DND-41 (cell line): ENCODE measurements at regions not wholly inside any gene's neighbourhood (a gene's known extent, or its start where the extent isn't known, plus 50 kb on each side); places are given as distances from the start of the nearest gene placed in this dataset.

Source experiments
- ATAC-seq: fragments of 200-7000 bp; cut with Tn5 transposase; 3 replicates; pipeline ENCODE4 v1.9.1; 2021; ENCODE audit warnings: low read depth; ENCODE audit not compliant: insufficient read depth
- DNase-seq: peaks from one replicate; pipeline ENCODE4 v3.0.0-alpha.2; 2020
- H2AFZ ChIP-seq: 2 replicates; pipeline ENCODE4 v1.6.0; 2012; ENCODE audit warnings: low read depth, low read length
- H3K27ac ChIP-seq: 2 replicates; pipeline ENCODE4 v1.5.1; 2012; ENCODE audit warnings: low read length, inconsistent platforms
- H3K27me3 ChIP-seq: fragments of 200-600 bp; sonication (generic); 2 replicates; pipeline ENCODE4 v1.6.0; 2012; ENCODE audit warnings: low read length, mild to moderate bottlenecking, inconsistent platforms; ENCODE audit not compliant: insufficient read depth, poor library complexity
- H3K36me3 ChIP-seq: 2 replicates; pipeline ENCODE4 v1.5.1; 2012; ENCODE audit warnings: low read length, inconsistent platforms; ENCODE audit not compliant: insufficient read depth
- H3K4me1 ChIP-seq: 2 replicates; pipeline ENCODE4 v1.5.1; 2012; ENCODE audit warnings: mild to moderate bottlenecking, low read length; ENCODE audit not compliant: insufficient read depth
- H3K4me2 ChIP-seq: 2 replicates; pipeline ENCODE4 v1.6.0; 2012; ENCODE audit warnings: mild to moderate bottlenecking, moderate library complexity, low read length, inconsistent platforms; ENCODE audit not compliant: insufficient read depth
- H3K4me3 ChIP-seq, 2 experiments: fragments of 200-600 bp in 1 of 2; shearing (Covaris generic) in 1 of 2; 2 replicates each; pipeline ENCODE4 v1.5.1; 2012 to 2016; ENCODE audit warnings: inconsistent platforms in 2 of 2, low read length in 2 of 2, mild to moderate bottlenecking in 2 of 2, low read depth in 1 of 2, moderate library complexity in 1 of 2
- H3K79me2 ChIP-seq: 2 replicates; pipeline ENCODE4 v1.6.0; 2012; ENCODE audit warnings: low read length, inconsistent platforms; ENCODE audit not compliant: insufficient read depth
- H3K9ac ChIP-seq: 2 replicates; pipeline ENCODE4 v1.6.0; 2012; ENCODE audit warnings: low read depth, mild to moderate bottlenecking, inconsistent platforms, low read length, moderate library complexity
- H3K9me3 ChIP-seq: 2 replicates; pipeline ENCODE4 v1.5.1; 2012; ENCODE audit warnings: low read length, moderate library complexity, mild to moderate bottlenecking, inconsistent platforms; ENCODE audit not compliant: insufficient read depth, severe bottlenecking
- H4K20me1 ChIP-seq: 2 replicates; pipeline ENCODE4 v1.6.0; 2012; ENCODE audit warnings: low read length; ENCODE audit not compliant: insufficient read depth
- EZH2 ChIP-seq: IDR thresholded peaks from 3 replicates; pipeline ENCODE4 v1.6.1; 2012; ENCODE audit warnings: borderline replicate concordance, low read depth, mild to moderate bottlenecking, moderate library complexity, low read length, inconsistent platforms; ENCODE audit not compliant: severe bottlenecking
- TF ChIP-seq, protein P1 (sequence below): IDR thresholded peaks from 2 replicates; pipeline ENCODE4 v1.5.1; 2012; ENCODE audit warnings: borderline replicate concordance, low read length, moderate library complexity, mild to moderate bottlenecking; ENCODE audit not compliant: poor library complexity, severe bottlenecking; ENCODE audit errors: extremely low read depth

DNA sequence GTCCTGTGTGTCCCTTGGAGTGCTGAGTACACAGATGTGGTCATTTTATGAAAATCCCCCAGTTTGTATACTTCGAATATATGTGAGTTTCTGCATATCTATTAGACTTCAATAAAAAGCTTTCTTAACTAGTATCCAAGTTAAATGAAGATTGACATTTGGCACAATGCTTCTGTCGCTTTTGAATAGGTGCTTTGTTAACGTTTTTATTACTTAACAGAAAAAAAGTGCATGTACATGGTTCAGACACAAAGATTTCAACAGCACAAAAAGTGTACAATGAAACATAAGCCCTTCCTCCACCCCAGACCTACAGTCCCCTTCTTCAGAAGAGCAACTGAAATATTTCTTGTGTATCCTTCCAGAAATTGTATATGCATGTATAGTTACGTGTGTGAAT lies 427.4 kb upstream of the PROK2 start:
- Histone ChIP-seq H3K4me3 (no peak overlapping the region), H3K4me2 (no peak overlapping the region), H3K4me1 (no peaks in the 10 kb centered on the region), H2AFZ (no peak overlapping the region), H3K27ac (no peak overlapping the region), H3K79me2 (no peaks in the 10 kb centered on the region), H3K9ac (no peak overlapping the region), H3K9me3 (no peaks in the 10 kb centered on the region), H3K27me3 (no peaks in the 10 kb centered on the region), H3K36me3 (no peaks in the 10 kb centered on the region), H4K20me1 (no peaks in the 10 kb centered on the region)
- TF ChIP-seq EZH2: no peak
- TF ChIP-seq, protein P1, sequence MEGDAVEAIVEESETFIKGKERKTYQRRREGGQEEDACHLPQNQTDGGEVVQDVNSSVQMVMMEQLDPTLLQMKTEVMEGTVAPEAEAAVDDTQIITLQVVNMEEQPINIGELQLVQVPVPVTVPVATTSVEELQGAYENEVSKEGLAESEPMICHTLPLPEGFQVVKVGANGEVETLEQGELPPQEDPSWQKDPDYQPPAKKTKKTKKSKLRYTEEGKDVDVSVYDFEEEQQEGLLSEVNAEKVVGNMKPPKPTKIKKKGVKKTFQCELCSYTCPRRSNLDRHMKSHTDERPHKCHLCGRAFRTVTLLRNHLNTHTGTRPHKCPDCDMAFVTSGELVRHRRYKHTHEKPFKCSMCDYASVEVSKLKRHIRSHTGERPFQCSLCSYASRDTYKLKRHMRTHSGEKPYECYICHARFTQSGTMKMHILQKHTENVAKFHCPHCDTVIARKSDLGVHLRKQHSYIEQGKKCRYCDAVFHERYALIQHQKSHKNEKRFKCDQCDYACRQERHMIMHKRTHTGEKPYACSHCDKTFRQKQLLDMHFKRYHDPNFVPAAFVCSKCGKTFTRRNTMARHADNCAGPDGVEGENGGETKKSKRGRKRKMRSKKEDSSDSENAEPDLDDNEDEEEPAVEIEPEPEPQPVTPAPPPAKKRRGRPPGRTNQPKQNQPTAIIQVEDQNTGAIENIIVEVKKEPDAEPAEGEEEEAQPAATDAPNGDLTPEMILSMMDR: no peak
- no peak for ATAC-seq
- DNase-seq: no peak

DNA sequence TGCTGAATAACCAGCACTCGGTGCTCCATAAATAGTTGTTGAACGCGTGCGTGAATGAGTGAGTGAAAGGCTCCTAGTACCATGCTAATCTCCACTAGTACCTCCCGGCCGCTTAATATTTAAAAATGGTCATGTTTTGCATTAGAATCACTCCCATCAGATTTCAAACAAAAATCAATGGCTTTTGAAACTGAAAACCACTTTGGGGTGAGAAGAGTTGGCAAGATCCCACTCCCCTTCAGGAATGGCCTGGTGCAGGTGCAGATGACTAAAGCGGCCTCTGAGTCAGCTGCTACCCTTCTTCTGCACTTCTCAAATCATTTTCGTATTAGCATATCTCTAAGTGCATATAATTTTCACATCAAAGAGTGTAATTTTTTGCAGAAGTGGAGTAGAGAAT lies 425.3 kb upstream of the PROK2 start:
- Histone ChIP-seq H3K4me2 (no peak overlapping the region), H3K9ac (no peak overlapping the region)

DNA sequence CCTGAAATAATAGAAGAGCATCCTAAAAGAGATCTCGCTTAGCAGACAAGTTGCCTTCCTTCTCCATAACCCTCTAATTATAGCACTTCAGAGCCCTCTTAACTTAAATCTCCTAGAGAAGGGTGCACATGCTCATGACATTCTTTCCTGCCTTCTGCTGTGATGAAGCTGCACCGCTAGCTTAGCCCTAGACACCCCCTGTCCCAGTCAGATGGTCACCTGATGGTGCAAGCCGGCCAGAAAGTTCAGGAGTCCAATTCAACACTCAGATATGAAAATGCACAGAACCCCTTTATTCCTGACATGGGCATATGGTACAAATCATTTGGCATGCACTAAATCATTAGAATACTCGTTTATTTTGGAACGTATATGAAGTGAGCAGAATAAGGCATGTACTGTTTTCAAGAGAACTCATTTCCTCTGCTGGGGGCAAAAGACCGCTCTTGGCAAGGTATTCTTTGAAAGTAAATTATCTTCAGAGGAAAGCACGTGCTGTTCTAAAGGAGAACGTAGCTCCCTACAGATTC lies 420.4 kb upstream of the PROK2 start:
- no peak overlapping the region for H3K27ac ChIP-seq
- DNase-seq (no peak), ATAC-seq (no peak)
- no peak overlapping the region for H2AFZ ChIP-seq
- no peaks in the 10 kb centered on the region for H3K36me3 ChIP-seq
- H4K20me1 ChIP-seq: no peaks in the 10 kb centered on the region
- H3K4me3 ChIP-seq: no peak overlapping the region
- no peak overlapping the region for H3K9ac ChIP-seq
- H3K4me2 ChIP-seq: no peak overlapping the region
- H3K4me1 ChIP-seq: no peaks in the 10 kb centered on the region
- no peaks in the 10 kb centered on the region for H3K27me3 ChIP-seq
- peaks cover 6% of the 10 kb centered on the region for H3K9me3 ChIP-seq
- no peaks in the 10 kb centered on the region for H3K79me2 ChIP-seq
- TF ChIP-seq EZH2: no peak
- TF ChIP-seq, protein P1: no peak

More for the DNA sequence above, 425.3 kb upstream of the PROK2 start:
- Histone ChIP-seq H3K36me3 (no peaks in the 10 kb centered on the region), H3K4me3 (no peak overlapping the region), H3K79me2 (no peaks in the 10 kb centered on the region), H3K27ac (no peak overlapping the region), H3K9me3 (no peaks in the 10 kb centered on the region), H3K27me3 (no peaks in the 10 kb centered on the region), H4K20me1 (no peaks in the 10 kb centered on the region), H3K4me1 (no peaks in the 10 kb centered on the region), H2AFZ (no peak overlapping the region)
- ATAC-seq (no peak), DNase-seq (no peak)
- TF ChIP-seq EZH2: no peak
- TF ChIP-seq, protein P1: no peak

DNA sequence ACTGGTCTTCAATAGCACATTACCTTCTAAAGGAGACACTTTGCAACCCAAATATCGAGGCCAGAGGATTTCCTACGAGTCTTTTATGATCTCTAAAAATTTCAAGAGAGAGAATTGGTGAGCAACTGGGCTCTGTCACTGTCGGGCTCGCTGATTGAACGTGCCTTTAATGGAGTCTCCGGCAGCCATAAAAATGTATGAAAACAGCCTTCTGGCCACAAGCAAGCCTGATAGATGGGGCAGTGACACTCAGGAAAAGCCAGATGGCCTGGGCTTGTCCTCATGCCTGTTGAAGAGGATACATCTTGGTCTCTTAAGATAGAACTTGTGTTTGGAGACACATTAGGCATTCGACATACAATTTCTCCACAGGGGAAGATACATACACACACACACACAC lies 419.5 kb upstream of the PROK2 start:
- Histone ChIP-seq H3K36me3 (no peaks in the 10 kb centered on the region), H3K4me3 (no peak overlapping the region), H4K20me1 (no peaks in the 10 kb centered on the region), H3K9ac (no peak overlapping the region), H3K27me3 (no peaks in the 10 kb centered on the region), H3K27ac (no peak overlapping the region), H3K4me1 (no peaks in the 10 kb centered on the region), H3K4me2 (no peak overlapping the region), H2AFZ (no peak overlapping the region), H3K79me2 (no peaks in the 10 kb centered on the region), H3K9me3 (peaks cover 7% of the 10 kb centered on the region)
- DNase-seq (no peak), ATAC-seq (no peak)
- TF ChIP-seq EZH2: no peak
- TF ChIP-seq, protein P1: no peak
